Fibroblast of skin of right biceps (primary cell): ENCODE measurements at regions not wholly inside any gene's neighbourhood (a gene's known extent, or its start where the extent isn't known, plus 50 kb on each side); places are given as distances from the start of the nearest gene placed in this dataset.
"Not testable (repeated sequence)": the region's sequence is repeated elsewhere in the genome, so short reads cannot be mapped to it uniquely, and the experiment has no call there.

Source experiments
- DNase-seq: peaks from one replicate; pipeline ENCODE4 v3.0.0-alpha.2; 2013

GRCh38 chr4:134567461-134567860, 365.9 kb upstream of the PABPC4L start:
- DNase-seq: no peak

GRCh38 chr4:134560728-134561127, 359.1 kb upstream of the PABPC4L start:
- DNase-seq: no peak

GRCh38 chr4:134552063-134552462, 350.5 kb upstream of the PABPC4L start:
- no peak for DNase-seq

DNA sequence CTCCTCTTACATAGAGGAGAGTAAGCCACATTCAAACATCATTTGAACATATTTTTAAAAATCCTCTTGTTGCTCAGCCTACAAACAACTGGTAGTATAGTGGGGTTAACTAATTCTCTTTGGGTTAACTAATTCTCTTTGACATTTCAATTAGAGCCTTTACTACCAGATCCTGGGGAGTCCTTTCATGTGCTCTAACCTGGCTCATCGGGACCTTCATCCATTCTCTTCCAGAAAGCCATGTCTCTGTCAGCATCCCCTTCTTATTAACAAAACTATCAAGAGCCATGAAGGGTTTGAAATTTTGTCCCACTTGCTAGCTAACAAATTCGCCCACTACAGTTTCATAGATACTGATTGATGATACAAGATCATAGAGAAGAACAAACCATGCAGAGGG, 349.8 kb upstream of the PABPC4L start:
- no peak for DNase-seq

GRCh38 chr4:134548052-134548628, 346.6 kb upstream of the PABPC4L start:
- DNase-seq: no peak

DNA sequence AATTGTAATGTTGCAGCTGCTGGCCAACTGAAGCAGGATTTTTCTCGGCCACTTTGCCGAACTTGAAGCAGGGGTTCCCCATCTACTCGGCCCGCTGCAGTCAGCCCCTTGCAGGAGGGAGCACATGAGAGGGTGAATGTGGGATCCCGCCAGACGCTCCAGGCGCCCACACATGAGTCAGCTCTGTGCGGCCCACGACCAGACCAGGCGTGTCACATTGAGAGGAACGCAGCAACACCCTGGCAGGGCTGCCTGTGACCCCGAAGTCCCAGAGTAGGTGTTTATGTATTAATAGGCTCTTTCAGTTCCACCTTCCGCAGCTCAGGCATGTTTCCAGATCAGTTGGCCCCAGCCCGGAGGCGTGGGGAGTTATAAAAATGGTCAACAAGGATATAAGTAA, 344.7 kb upstream of the PABPC4L start:
- DNase-seq: no peak

- DNase-seq: peak; percentile 89
These were observed 342.7 kb upstream of the PABPC4L start for GRCh38 chr4:134544303-134544770.

- DNase-seq: peak; percentile 18
These were observed 339.0 kb upstream of the PABPC4L start for GRCh38 chr4:134540588-134540987.

DNA sequence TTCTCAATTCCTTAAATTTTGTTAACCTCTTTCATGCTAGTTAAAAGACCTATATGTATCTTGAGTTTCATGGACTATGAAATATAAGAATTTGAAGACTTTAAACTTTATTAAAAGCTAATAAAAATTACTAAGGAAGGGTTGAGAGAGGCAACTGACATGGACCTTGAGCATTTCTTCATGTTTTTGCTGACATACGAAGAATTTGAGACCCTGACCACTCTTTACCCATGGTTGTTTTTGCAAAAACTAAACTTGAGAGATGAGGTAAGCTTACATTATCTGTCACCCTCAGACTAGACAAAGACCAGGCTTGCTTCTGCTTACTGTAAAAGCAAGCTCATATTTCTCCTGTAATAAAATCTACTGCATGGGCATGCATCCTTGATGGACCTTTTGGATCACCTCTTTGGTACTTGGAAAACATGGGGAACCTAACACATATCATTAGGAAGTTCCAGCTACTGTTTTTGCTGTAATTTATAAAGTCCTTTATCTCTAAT, 338.2 kb upstream of the PABPC4L start:
- no peak for DNase-seq

DNA sequence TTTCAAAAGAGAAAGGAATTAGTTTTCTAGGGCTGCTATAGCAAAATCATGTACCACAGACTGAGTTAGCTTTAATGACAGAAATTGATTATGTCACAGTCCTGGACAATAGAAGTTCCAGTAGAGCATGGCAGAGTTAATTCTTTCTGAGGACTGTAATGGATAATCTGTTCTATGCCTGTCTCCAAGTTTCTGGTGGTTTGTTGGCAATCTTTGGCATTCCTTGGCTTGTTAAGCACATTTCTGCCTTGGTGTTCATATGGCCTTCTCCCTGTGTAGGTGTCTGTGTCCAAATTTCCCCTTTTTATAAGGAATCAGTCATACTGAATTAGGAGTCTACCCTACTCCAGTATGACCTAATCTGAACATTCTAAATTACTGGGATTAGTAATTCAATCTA, 336.1 kb upstream of the PABPC4L start:
- DNase-seq: no peak

GRCh38 chr4:134533068-134533467, 331.5 kb upstream of the PABPC4L start:
- DNase-seq: no peak

GRCh38 chr4:134531013-134531412, 329.4 kb upstream of the PABPC4L start:
- no peak for DNase-seq

GRCh38 chr4:134529629-134530028, 328.0 kb upstream of the PABPC4L start:
- no peak for DNase-seq

DNA sequence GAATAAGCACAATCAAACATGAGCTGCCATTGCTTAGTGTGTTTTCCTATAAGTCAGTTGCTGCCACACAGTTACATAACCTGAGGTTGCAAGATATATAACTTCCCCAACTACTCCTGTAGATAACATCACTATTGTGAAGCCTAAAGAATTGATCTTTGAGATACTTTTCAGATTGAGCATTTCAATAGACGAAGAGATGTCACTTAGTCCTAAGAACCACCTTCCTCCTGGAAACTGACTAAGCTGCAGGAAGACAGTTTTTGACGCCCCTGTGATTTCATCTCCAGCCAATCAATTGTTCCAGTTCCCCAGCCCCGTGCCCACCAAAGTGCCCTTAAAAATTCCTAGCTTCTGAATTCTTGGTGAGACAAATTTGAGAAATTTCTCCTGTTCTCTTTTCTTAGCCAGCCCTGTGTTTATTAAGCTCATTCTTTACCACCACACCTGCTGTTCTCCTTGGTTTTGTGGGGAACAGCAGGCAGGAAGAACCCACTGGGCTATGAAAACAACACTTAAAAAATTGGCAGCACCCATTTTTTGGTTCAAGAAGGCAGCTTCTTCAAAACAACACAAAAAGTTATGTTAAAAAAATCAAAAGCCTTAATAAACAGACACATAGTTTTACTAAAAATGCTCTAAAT, 317.1 kb upstream of the PABPC4L start:
- no peak for DNase-seq

DNA sequence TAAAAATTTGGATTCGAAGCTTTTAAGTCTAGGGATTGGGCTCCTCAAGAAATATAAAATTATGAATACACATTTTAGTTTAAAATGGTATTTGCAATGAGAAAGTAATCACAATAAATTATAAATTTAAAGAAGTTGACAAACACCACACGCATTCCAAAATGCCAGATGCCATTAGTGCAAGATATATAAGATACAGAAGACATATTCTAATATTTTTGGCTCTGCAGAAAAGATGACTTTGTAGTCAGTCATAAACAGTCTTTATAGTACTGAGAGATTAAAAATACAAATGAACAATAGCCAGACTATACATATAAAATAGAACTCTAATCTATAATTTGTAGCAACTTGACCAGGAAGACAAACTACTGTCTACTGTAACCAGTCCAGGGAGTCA, 309.0 kb upstream of the PABPC4L start:
- DNase-seq: no peak

DNA sequence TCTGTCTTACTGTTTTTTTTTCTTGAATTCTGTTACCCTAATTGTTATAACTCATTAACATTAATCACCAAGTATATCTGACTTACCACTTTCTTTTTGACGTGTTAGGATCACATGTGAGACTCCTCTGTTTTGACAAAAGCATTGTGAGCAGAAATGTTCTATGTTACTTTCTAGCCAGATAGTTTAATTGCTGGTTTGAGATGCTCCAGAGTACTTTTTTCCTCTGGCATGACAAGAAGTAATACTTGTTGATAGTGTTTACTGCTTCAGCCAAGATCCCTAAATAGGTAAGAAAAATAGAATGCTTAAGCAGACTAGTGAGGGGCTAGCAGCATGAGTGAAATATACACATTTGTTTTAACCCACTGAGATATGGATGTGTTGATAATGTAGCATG, 303.9 kb upstream of the PABPC4L start:
- DNase-seq: no peak

- no peak for DNase-seq
These were observed 300.5 kb upstream of the PABPC4L start for GRCh38 chr4:134501973-134502643.

- DNase-seq: not testable (repeated sequence)
These were observed 299.9 kb upstream of the PABPC4L start for GRCh38 chr4:134501488-134501887.

- no peak for DNase-seq
These were observed 297.5 kb upstream of the PABPC4L start for GRCh38 chr4:134499074-134499473.

DNA sequence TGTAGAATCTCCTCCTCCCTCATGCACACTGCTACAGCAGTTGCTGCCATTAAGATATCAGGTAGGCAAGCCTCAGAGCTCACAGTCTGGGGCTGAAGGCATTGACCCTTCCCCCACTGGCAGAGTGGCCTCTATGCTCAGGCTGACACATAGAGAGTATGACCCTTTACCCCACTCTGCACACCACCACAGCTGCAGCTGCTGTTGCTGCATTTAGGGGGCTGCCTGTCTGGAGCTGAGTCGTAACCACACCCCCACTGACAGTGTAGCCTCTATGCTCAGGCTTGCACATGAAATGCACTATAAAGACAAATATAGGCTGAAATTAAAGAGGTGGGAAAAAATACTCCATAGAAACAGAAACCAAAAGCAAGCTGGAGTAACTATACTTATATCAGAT, 289.3 kb upstream of the PABPC4L start:
- no peak for DNase-seq

DNA sequence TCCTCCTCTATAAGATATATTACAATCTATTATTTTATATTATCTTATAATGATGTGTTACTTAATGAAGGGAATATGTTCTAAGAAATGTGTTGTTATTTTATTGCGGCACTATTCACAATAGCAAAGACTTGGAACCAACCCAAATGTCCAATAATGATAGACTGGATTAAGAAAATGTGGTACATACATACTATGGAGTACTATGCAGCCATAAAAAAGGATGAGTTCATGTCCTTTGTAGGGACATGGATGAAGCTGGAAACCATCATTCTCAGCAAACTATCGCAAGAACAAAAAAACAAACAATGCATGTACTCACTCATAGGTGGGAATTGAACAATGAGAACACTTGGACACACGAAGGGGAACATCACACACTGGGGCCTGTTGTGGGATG, 281.9 kb upstream of the PABPC4L start:
- DNase-seq: not testable (repeated sequence)

GRCh38 chr4:134471569-134471968, 270.0 kb upstream of the PABPC4L start:
- DNase-seq: no peak

- peak; percentile 3 for DNase-seq
These were observed 269.0 kb upstream of the PABPC4L start for GRCh38 chr4:134470544-134470943.

DNA sequence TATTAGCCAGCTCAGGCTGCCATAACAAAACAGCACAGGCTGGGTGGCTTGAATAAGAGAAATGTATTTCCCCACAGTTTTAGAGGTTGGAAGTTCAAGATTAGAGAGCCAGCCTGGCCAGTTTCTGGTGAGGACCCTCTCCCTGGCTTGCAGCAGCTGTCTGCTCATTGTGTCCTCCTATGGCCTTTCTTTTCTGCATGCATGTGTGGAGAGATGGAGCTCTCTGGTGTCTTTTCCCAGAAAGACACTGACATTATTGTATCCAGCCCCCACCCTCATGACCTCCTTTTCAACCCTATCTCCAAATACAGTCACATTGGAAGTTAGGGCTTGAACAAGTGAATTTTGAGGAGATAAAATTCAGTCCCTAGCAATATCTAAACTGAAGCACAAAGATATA, 263.8 kb upstream of the PABPC4L start:
- no peak for DNase-seq
